Ishikawa (cell line): ENCODE measurements at regions not wholly inside any gene's neighbourhood (a gene's known extent, or its start where the extent isn't known, plus 50 kb on each side); places are given as distances from the start of the nearest gene placed in this dataset.

Experiments
- RAD21 ChIP-seq: IDR thresholded peaks from 2 replicates; pipeline ENCODE4 v1.6.1; 2012; ENCODE audit warnings: low read depth
- ZBTB7A ChIP-seq: IDR thresholded peaks from 2 replicates; pipeline ENCODE4 v1.6.1; 2012; ENCODE audit warnings: low read depth

GRCh38 chr21:14871861-14872260 lies 192.9 kb downstream of the NRIP1 start:
- no peak for TF ChIP-seq RAD21
- no peak for TF ChIP-seq ZBTB7A
